Adipose tissue (tissue), 3 donors: ENCODE measurements at regions not wholly inside any gene's neighbourhood (a gene's known extent, or its start where the extent isn't known, plus 50 kb on each side); places are given as distances from the start of the nearest gene placed in this dataset.

ENCODE experiments used
- H3K27ac ChIP-seq: one replicate; pipeline ENCODE4 v1.5.1; 2013; ENCODE audit warnings: low read depth, low read length
- WGBS, 3 donors: extraction: QIAGEN DNeasy Blood & Tissue Kit; methylation state at CpG; one replicate each; pipeline ENCODE4 v1.1.7; 2013; 5-methylcytosine and 5-hydroxymethylcytosine counted together
- donor health status: healthy with polysubstance abuse.
- donor health status: Bipolar disorder and iron deficiency.
- donor health status: healthy.

DNA sequence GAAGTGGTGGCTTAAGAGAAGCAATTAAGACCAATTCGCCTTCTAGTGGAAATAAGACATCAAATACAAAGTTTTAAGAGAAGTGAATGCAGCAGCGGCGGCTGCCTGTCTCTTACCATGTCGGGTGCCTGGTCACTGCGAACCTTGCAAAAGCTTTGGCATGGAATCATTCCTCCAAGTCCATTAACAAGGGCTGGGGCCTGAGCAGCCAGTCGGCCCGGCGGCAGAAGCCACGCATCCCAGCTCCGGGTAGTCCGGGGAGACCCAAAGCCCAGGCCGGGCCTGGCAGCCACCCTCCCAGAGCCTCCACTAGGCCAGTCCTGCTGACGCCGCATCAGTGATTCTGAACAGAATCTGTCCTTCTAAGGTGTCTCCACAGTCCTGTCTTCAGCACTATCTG is 321.0 kb downstream of the TMEM121 start:
- H3K27ac ChIP-seq, result no peak overlapping the region
- 81 to 91% (median 88%) methylated on average over 14 of the region's 14 CpGs for WGBS, 3 donors

DNA sequence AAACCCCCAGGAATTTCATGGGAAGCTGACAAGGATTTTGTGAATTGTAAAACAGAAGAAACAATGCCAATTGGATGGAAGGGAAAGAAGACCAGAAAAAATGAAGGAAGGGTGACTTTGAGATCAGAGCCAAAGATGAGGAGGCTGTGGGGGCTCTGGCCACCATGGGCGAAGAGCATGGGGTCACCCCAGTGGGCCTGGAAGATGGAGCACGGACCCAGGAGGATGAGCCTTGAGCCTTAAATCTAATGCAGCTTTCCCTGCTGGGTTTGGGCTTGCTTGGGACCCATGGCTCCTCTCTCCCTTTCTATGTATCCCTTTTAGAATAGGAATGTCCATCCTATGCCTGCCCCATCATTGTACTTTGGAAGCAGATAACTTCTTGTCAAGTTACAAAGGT is 322.2 kb downstream of the TMEM121 start:
- WGBS, 3 donors, result 50 to 68% (median 68%) methylated on average over 2 of the region's 2 CpGs
- no peak overlapping the region for H3K27ac ChIP-seq

DNA sequence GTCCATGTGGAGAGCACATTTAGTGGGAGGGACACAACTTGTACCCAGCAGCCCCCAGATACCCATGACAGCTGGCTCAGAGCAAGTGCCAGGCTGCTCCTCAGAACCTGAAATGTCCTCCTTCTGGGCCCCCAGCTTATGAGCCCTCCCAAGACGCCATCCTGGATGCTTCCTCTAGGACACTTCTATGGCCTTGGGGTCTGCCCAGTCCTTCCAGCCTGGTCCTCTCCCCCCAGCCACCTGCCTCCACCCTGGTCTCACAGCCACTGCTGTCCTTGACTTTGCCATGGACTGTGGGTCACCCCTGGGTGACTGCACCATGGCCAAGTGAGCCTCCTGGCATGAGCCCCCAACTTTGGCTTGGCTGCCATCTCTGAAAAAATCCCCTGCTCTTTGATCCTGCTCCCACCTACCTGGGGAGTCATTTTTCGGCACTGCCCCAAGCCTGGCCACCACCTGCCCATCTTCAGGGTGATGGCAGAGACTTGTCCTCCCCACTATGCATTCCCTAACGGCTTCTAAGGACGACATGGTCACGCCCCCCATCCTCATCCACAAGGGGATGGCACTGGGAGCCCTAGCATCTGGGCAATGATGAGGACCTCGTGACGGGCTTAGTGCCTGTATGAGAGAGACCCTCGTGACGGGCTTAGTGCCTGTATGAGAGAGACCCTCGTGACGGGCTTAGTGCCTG is 323.7 kb downstream of the TMEM121 start:
- H3K27ac ChIP-seq, result no peak overlapping the region
- WGBS, 3 donors, result 76 to 85% (median 80%) methylated on average over 8 to 11 of the region's 11 CpGs

DNA sequence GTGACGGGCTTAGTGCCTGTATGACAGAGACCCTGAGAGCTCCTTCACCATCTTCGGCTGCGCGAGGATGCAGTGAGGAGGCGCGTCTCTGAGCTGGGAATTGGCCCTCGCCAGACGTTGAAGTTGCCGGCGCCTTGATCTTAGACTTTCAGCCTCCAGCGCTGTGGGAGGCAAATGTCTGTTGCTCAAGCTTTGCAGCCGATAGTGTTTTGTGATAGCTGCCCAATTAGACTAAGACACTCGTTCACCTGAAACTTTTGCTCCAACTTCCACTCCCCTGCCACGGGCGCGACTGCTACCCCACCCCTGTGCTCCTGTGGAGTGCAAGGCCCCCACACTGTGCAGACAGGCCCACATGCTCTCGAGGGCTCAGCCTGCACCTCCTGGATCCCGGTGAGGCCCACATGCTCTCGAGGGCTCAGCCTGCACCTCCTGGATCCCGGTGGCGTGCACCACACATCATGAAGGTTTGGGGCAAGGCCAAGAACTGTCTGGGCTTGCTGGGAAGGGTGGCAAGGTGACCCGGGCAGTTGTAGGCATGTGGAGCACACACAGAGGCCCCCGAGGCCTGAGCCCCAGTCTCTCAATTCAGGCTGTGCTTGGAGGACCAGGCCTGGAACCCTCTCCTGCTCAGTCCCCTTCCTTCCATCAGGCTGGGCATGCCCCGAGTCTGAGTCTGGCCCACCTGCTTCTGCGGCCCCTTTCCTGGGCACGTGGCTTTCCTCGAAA is 324.6 kb downstream of the TMEM121 start:
- H3K27ac ChIP-seq, result no peak overlapping the region
- WGBS, 3 donors, result 79 to 92% (median 88%) methylated on average over 27 of the region's 27 CpGs

DNA sequence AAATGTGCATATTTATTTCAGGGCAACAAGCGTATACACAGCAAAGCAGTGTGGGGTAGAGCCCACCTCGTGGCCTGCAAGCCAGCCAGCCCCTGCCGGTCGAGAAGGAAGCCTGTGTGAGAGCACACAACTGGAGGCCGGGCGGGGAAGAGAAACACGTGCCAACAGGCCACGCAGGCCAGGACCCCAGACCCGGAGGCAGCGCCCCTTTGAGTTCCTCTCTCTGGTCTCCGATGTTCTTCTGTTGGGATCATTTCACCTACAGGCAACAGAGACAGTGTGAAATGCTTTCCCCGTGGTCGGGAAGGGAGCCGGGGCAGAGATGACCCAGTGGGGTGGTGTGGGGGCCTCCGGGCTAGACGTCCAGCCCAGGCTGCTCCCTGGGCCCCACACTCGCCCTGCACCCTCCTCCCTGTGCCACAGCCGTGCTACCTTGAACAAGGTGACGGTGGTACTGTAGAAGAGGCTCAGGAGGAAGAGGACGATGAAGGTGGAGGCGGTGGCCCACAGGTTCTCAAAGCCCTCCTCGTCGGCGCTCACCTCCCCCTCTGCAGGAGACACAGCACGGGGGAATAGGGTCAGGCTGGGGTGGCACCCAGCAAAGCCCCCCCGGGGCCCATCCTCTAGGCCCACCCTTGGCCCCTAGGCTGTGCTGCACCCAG is 325.5 kb downstream of the TMEM121 start:
- no peak overlapping the region for H3K27ac ChIP-seq
- 79 to 90% (median 87%) methylated on average over 26 of the region's 26 CpGs for WGBS, 3 donors

DNA sequence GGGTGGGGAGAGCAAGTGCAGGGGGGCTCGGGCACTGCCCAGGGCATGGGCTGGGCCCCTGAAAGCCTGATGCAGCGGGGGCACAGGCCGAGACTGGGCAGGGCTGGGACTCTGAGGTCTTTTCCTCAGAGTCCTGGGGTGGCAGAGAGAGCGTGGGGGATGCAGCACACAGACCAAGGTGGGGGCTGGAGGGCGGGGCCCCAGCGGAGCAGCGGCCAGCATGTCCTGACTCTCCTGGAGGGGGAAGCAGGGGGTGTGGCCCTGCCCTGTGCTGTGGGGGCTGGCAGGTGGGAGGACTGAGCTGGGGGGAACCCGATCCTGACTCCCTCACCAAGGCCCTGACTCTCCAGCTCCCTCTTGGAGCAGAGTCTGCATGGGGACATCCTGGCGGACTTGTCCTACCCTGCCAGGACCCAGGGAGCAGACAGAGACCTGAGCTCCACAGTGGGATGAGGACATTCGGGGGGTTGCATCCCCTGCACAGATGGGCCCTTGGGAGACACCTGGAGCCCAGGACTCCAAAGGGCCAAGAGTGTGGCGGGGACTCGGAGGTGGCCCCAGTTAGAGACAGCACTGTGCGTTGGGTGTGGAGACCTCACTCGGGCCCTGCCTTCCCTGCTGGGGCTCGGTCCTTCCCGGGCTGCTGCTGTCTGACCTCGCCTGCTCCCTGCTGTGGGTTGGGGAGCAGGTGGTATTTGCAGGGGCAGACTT is 326.1 kb downstream of the TMEM121 start:
- no peak overlapping the region for H3K27ac ChIP-seq
- 73 to 85% (median 85%) methylated on average over 16 to 17 of the region's 17 CpGs for WGBS, 3 donors

DNA sequence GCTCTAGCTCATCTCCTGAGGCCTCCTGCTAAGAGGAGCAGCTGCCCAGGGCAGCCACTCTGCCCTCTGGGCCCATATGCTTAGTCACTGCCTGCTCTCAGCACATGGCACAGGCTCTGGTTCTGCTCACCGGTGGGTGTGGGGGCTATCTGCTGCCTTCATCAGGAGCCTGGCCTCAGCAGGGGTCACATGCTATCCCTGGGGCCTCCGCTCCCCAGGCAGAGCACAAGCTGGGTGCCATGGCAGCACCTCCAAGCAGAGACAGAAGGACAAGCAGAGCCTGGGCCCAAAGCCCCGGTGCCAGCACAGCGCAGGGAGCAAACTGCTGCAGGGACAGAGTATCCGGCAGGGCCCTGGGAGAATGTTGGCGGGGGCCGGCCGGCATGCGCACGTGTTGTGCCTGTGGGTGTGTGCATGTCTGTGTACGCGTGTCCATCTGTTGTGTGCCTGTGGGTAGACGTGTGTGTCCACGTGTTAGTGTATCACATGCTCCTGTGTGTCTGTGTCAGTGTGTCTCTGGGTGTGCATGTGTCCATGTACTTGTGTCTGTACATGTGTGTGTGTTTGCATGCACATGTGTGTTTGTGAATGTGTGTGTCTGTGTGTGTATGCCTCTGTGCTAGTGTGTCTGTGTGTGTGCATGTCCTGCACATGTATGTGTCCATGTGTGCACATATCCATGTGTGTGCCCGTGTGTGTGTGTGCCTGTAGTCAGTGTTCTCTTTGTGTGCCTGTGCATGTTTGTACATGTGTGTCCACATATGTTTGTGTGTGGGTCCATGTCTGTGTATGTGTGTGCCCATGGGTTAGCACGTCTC is 326.9 kb downstream of the TMEM121 start:
- no peak overlapping the region for H3K27ac ChIP-seq
- WGBS, 3 donors, result 87 to 92% (median 89%) methylated on average over 16 of the region's 16 CpGs

DNA sequence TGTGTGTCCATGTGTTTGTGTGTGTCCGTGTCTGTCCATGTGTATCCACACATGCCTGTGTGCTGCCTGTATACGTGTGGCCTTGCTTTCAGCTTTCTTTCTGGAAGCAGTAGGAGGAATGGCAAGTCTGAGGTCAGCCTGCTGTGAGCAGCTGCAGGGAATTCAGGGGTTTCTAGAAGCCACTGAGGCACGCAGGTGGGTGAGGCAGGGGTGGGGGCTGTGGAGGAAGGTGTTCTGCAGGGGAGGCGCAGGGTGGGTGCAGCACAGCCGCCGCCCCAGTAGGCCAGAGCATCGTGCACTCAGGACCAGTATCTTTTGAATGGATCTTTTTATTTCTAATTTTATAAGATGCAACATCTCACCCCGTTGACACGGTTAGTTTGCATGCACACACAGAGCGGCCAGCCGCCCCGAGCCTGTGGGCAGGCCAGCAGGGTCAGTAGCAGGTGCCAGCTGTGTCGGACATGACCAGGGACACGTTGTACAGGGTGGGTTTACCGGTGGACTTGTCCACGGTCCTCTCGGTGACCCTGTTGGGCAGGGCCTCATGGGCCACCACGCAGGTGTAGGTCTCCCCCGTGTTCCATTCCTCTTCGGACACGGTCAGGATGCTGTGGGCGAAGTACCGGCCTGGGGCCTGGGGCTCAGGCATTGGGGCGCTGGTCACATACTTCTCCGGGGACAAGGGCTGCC is 327.7 kb downstream of the TMEM121 start:
- no peak overlapping the region for H3K27ac ChIP-seq
- WGBS, 3 donors, result 83 to 92% (median 89%) methylated on average over 24 to 25 of the region's 25 CpGs

DNA sequence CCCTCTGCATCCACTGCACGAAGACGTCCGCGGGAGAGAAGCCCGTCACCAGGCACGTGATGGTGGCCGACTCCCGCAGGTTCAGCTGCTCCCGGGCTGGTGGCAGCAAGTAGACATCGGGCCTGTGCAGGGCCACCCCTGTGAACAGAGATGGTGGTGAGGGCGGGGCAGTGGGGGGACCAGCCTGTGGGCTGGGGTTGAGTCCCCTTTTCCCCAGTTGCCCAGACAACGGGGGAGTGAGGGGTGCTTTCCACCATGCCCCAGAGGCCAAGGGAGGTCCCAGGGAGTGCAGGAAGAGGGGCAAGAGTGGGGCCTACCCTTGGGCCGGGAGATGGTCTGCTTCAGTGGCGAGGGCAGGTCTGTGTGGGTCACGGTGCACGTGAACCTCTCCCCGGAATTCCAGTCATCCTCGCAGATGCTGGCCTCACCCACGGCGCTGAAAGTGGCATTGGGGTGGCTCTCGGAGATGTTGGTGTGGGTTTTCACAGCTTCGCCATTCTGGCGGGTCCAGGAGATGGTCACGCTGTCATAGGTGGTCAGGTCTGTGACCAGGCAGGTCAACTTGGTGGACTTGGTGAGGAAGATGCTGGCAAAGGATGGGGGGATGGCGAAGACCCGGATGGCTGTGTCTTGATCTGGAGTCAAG is 328.3 kb downstream of the TMEM121 start:
- 82 to 93% (median 87%) methylated on average over 25 to 26 of the region's 26 CpGs for WGBS, 3 donors
- no peak overlapping the region for H3K27ac ChIP-seq

DNA sequence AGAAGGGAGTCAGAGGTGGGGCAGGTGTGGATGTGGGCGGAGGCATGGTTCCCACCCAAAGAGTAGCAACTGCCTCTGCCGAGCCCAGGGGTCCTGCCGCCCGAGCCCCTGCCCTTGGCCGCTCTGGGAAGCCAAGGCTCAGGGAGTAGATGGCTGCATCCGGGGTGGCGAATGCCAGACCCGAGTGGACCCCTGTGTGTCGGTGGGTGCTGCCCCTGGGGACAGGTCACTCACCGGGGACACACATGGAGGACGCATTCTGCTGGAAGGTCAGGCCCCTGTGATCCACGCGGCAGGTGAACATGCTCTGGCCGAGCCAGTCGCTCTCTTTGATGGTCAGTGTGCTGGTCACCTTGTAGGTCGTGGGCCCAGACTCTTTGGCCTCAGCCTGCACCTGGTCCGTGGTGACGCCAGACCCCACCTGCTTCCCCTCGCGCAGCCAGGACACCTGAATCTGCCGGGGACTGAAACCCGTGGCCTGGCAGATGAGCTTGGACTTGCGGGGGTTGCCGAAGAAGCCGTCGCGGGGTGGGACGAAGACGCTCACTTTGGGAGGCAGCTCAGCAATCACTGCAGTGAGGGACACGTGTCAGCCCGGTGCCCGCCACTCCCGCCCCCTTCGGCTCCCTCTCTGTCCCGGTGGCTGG is 329.0 kb downstream of the TMEM121 start:
- no peak overlapping the region for H3K27ac ChIP-seq
- 86 to 93% (median 90%) methylated on average over 33 to 35 of the region's 35 CpGs for WGBS, 3 donors

DNA sequence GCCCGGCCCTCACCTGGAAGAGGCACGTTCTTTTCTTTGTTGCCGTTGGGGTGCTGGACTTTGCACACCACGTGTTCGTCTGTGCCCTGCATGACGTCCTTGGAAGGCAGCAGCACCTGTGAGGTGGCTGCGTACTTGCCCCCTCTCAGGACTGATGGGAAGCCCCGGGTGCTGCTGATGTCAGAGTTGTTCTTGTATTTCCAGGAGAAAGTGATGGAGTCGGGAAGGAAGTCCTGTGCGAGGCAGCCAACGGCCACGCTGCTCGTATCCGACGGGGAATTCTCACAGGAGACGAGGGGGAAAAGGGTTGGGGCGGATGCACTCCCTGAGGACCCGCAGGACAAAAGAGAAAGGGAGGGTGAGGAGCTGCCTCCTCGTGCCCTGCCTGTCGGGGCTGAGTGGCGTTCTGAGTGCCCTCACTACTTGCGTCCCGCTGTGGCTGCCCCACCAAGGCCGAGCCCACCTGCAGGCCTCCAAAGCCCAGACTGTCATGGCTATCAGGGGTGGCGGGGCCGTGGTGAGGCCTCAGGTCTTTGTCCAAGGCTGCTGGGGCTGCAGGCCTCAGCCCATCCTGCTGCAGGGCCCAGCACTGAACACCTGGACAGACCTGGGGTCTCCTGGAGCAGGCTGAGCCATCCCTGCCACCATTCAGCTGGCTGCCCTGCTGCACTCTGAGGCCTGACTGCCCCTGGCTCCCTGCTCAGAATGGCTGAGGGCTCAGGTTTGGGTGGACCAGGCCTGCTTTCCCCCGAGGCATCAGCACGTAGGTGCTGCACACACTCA is 329.7 kb downstream of the TMEM121 start:
- 76 to 84% (median 77%) methylated on average over 24 to 28 of the region's 28 CpGs for WGBS, 3 donors

DNA sequence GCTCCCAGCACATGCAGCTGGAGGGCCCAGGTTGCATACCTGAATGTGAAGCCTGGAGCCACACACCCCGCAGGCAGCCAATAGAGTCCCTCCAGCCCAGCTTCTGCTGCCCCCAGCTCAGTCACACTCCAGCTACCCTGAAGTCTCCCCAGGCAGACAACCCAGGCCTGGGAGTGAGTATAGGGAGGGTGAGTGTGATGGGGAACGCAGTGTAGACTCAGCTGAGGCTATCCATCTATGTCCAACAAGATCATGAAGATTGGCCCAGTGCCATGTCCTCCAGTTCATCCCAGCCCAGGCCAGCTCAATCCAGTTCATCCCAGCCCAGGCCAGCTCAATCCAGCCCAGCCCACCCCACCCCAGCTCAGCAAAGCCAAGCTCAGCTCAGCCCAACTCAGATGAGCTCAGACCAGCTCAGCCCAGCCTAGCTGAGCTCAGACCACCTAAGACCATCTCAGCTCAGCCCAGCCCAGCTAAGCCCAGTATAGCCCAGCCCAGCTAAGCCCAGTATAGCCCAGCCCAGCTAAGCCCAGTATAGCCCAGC is 330.4 kb downstream of the TMEM121 start:
- H3K27ac ChIP-seq, result no peak overlapping the region
- WGBS, 3 donors, result 85 to 86% (median 86%) methylated on average over 2 of the region's 2 CpGs

More for the DNA sequence above, 329.7 kb downstream of the TMEM121 start:
- no peak overlapping the region for H3K27ac ChIP-seq

DNA sequence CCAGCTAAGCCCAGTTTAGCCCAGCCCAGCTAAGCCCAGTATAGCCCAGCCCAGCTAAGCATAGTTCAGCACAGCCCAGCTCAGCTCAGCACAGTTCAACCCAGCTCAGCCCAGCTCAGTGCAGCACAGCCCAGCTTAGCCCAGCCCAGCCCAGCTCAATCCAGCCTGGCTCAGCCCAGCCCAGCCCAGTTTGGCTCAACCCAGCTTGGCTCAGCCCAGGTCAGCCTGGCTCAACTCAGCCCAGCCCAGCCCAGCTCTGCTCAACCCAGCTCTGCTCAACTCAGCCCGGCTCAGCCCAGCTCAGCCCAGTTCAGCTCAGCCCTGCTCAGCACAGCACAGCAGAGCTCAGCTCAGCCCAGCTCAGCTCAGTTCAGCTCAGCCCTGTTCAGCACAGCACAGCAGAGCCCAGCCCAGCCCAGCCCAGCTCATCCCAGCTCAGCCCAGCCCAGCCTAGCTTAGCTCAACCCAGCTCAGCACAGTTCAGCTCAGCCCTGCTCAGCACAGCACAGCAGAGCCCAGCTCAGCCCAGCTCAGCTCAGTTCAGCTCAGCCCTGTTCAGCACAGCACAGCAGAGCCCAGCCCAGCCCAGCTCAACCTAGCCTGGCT is 330.9 kb downstream of the TMEM121 start:
- WGBS, 3 donors, result 46 to 94% (median 90%) methylated on average over 1 of the region's 1 CpG
- H3K27ac ChIP-seq, result no peak overlapping the region

DNA sequence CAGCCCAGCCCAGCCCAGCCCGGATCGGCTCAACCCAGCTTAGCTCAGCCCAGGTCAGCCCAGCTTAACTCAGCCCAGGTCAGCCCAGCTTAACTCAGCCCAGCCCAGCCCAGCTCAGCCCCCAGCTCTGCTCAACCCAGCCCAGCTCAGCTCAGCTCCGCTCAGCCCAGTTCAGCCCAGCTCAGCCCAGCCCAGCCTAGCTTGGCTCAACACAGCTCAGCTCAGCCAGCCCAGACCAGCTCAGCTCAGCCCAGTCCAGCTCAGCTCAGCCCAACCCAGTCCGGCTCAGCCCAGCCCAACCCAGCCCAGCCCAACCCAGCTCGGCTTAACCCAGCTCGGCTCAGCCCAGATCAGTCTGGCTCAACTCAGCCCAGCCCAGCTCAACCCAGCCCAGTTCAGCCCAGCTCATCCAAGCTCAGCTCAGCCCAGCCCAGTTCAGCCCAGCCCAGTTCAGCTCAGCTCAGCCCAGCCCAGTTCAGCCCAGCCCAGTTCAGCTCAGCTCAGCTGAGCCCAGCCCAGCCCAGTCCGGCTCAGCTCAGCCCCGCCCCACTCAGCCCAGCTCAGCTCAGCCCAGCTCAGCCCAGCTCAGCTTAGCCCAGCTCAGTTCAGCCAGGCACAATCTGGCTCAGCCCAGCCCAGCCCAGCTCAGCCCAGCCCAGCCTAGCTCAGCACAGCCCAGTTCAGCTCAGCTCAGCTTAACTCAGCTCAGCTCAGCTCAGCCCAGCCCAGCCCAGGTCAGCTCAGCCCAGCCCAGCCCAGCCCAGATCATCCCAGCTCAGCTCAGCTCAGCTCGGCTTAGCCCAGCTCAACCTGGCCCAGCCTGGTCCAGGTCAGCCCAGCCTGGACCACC is 331.7 kb downstream of the TMEM121 start:
- no peak overlapping the region for H3K27ac ChIP-seq
- WGBS, 3 donors, result 78 to 80% (median 80%) methylated on average over 9 of the region's 9 CpGs

DNA sequence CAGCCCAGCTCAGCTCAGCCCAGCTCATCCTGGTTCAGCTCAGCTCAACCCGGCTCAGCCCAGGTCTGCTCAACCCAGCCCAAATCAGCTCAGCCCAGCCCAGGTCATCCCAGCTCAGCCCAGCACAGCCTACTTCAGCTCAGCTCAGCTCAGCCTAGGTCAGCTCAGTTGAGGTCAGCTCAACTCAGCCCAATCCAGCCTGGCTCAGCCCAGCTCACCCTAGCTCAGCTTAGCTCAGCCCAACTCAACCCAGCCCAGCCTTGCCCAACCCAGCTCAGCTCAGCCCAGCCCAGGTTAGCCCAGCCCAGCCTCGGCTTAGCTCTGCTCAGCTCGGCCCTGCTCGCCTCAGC is 332.3 kb downstream of the TMEM121 start:
- no peak overlapping the region for H3K27ac ChIP-seq
- 63 to 80% (median 74%) methylated on average over 3 to 4 of the region's 4 CpGs for WGBS, 3 donors
